Gastroesophageal sphincter (tissue), 4 donors: ENCODE measurements at regions not wholly inside any gene's neighbourhood (a gene's known extent, or its start where the extent isn't known, plus 50 kb on each side); places are given as distances from the start of the nearest gene placed in this dataset.
A peak's percentile ranks its signal among the peaks of the same experiment; 100 is the strongest.

Experiments used
- ATAC-seq: fragments of 150-250 bp; one replicate; pipeline ENCODE4 v1.9.1; 2016; ENCODE audit warnings: mild to moderate bottlenecking, moderate library complexity
- H3K27ac ChIP-seq, 4 donors: fragments of 200-600 bp; sonication (generic) in 3 of 4; 1 replicate in 3 of 4; 2 replicates in 1 of 4; pipeline ENCODE4 v1.5.1; 2016 to 2019
- H3K27me3 ChIP-seq: fragments of 200-600 bp; sonication (generic); one replicate; pipeline ENCODE4 v1.5.1; 2019
- H3K36me3 ChIP-seq, 2 donors: fragments of 200-600 bp; sonication (generic); one replicate each; pipeline ENCODE4 v1.5.1; 2019; ENCODE audit warnings: control low read depth in 1 of 2
- H3K4me1 ChIP-seq, 3 donors: fragments of 200-600 bp; sonication (generic); 1 replicate in 2 of 3; 2 replicates in 1 of 3; pipeline ENCODE4 v1.5.1; 2016 to 2019; ENCODE audit warnings: control low read depth in 2 of 3
- H3K4me3 ChIP-seq, 2 donors: fragments of 200-600 bp; sonication (generic); one replicate each; pipeline ENCODE4 v1.5.1; 2019; ENCODE audit warnings: mild to moderate bottlenecking in 1 of 2, moderate library complexity in 1 of 2
- H3K9me3 ChIP-seq, 3 donors: fragments of 200-600 bp; sonication (generic); one replicate each; pipeline ENCODE4 v1.5.1; 2017 to 2019; ENCODE audit warnings: control low read depth in 2 of 3
- EP300 ChIP-seq: sonication (generic); formaldehyde crosslinking; IDR thresholded peaks from one replicate; pipeline ENCODE4 v1.6.1; 2017; ENCODE audit warnings: antibody characterized with exemption, mild to moderate bottlenecking
- POLR2A ChIP-seq, 2 donors: fragments of 450-650 bp; IDR thresholded peaks; one replicate each; pipeline ENCODE4 v1.6.1; 2017; ENCODE audit warnings: antibody characterized with exemption in 2 of 2, mild to moderate bottlenecking in 2 of 2, moderate library complexity in 1 of 2
- POLR2AphosphoS5 ChIP-seq: sonication (generic); formaldehyde crosslinking; IDR thresholded peaks from one replicate; pipeline ENCODE4 v1.6.1; 2017; ENCODE audit warnings: antibody characterized with exemption
- WGBS, 2 donors: methylation state at CpG; one replicate each; pipeline ENCODE4 v1.1.5; 2018; ENCODE audit warnings: low coverage in 1 of 2; 5-methylcytosine and 5-hydroxymethylcytosine counted together
- TF ChIP-seq, protein P1 (sequence below), 4 experiments: fragments of 200-600 bp in 2 of 4; fragments of 450-650 bp in 2 of 4; sonication (generic) in 1 of 4; IDR thresholded peaks; one replicate each; pipeline ENCODE4 v1.5.1; 2017 to 2019; ENCODE audit warnings: antibody characterized with exemption in 4 of 4, mild to moderate bottlenecking in 2 of 4, moderate library complexity in 2 of 4

DNA sequence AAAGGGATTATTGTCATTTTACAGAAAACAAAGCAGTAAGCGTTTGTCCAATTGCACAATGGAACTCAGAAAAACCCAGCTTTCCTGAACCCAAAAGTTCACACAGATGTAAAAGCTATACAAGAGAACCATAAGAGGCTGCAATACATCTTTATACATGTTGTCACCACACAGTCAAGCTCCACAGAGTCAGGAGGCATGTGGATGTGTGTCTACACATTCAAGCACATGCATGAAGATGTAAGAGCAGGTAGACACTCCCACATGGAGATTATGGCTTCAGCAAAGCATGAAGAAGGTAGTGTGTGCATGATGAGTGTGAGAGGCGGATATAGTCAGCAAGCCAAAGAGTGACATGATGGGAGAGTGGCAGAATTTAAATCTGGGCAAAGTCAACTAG, 124.7 kb upstream of the THBS1 start:
- TF ChIP-seq POLR2AphosphoS5 (no peak), EP300 (no peak), POLR2A (IDR thresholded peaks at IDR 0.05) (no peak)
- TF ChIP-seq, protein P1, sequence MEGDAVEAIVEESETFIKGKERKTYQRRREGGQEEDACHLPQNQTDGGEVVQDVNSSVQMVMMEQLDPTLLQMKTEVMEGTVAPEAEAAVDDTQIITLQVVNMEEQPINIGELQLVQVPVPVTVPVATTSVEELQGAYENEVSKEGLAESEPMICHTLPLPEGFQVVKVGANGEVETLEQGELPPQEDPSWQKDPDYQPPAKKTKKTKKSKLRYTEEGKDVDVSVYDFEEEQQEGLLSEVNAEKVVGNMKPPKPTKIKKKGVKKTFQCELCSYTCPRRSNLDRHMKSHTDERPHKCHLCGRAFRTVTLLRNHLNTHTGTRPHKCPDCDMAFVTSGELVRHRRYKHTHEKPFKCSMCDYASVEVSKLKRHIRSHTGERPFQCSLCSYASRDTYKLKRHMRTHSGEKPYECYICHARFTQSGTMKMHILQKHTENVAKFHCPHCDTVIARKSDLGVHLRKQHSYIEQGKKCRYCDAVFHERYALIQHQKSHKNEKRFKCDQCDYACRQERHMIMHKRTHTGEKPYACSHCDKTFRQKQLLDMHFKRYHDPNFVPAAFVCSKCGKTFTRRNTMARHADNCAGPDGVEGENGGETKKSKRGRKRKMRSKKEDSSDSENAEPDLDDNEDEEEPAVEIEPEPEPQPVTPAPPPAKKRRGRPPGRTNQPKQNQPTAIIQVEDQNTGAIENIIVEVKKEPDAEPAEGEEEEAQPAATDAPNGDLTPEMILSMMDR (IDR thresholded peaks at IDR 0.05) = no peak
- Histone ChIP-seq H3K27ac (no peak overlapping the region), H3K27me3 (no peaks in the 10 kb centered on the region), H3K36me3 (no peaks in the 10 kb centered on the region), H3K4me1 (peaks cover 0 to 23% (median 3%) of the 10 kb centered on the region in 3 donors), H3K4me3 (no peak overlapping the region), H3K9me3 (no peaks in the 10 kb centered on the region)
- 94 to 95% methylated on average over 2 of the region's 2 CpGs for WGBS, 2 donors
- no peak for ATAC-seq

DNA sequence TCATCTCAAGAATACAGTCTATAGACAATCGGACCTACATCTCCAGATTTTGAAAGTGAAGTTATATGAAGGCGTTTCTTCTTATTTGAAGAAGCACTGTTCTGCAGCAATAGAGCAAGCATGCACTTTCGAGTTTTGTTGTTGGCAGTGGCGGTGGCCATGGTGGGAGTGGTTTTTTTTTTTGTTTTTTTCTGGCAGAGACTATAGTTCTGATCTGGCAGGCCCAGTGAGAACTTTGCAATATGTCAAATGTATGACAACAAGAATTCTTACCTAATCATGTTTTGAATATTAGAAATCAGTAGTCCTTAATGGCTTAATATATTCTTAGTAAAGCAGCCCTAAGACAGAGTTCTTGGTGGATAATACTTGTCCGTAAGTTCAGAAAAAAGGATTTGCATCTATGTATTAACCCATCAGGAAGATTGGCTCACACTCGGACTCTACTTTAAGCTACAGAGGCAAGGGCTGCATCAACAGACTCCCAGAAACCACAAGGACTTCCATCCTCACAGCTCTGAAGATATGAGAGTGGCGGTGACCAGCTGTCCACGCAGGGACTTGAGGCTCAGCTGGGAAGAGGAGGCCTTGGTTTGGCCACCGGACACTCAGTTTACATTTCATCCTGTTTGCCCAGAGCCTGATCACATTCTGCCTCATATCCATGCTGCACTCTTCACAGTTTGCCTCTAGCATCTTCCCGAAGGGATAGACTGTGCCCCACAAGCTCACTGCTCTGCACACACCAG, 124.1 kb upstream of the THBS1 start:
- WGBS, 2 donors = 87 to 90% methylated on average over 7 to 9 of the region's 10 CpGs
- Histone ChIP-seq H3K27ac (no peak overlapping the region), H3K4me1 (peaks cover 0 to 23% (median under 1%) of the 10 kb centered on the region in 3 donors), H3K27me3 (no peaks in the 10 kb centered on the region), H3K9me3 (no peaks in the 10 kb centered on the region), H3K4me3 (no peak overlapping the region), H3K36me3 (no peaks in the 10 kb centered on the region)
- TF ChIP-seq POLR2AphosphoS5 (no peak), POLR2A (IDR thresholded peaks at IDR 0.05) (no peak), EP300 (no peak)
- TF ChIP-seq, protein P1 (IDR thresholded peaks at IDR 0.05) = no peak
- no peak for ATAC-seq

DNA sequence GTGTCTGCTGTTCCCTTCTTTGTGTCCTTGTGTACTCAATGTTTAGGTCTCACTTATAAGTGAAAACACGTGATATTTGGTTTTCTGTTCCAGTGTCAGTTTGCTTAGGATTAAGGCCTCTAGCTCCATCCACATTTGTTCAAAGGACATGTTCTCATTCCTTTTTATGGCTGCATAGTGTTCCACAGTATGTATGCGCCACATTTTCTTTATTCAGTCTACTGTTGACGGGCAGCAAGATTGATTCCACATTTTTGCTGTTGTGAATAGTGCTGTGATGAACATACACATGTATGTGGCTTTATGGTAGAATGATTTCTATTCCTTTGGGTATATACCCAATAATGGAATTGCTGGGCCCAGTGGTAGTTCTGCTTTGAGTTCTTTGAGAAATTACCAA, 122.7 kb upstream of the THBS1 start:
- no peaks in the 10 kb centered on the region for H3K36me3 ChIP-seq
- no peak for ATAC-seq
- H3K27ac ChIP-seq = no peak overlapping the region
- H3K4me1 ChIP-seq = peaks cover 0 to 32% (median 6%) of the 10 kb centered on the region in 3 donors
- H3K9me3 ChIP-seq = no peaks in the 10 kb centered on the region
- H3K27me3 ChIP-seq = no peaks in the 10 kb centered on the region
- H3K4me3 ChIP-seq = no peak overlapping the region
- TF ChIP-seq POLR2AphosphoS5 (no peak), EP300 (no peak), POLR2A (IDR thresholded peaks at IDR 0.05) (no peak)
- TF ChIP-seq, protein P1 (IDR thresholded peaks at IDR 0.05) = no peak
- WGBS, 2 donors = 100% methylated on average over 3 of the region's 3 CpGs

DNA sequence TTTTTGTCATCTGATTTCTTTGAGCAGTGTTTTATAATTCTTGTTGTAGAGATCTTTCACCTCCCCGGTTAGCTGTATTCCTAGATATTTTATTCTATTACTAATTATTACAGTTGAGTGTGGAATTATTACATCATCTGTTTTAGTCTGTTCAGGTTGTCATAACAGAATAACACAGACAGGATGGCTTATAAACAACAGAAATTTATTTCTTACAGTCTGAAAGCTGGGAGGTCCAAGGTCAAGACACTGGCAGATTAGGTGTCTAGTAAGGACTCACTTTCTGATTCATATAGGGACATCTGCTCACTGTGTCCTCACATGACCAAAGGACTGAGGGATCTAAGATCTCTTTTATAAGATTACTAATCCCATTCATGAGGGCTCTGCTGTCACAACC, 121.3 kb upstream of the THBS1 start:
- 31 to 50% methylated on average over 1 of the region's 1 CpG for WGBS, 2 donors
- H3K4me3 ChIP-seq = no peak overlapping the region
- H3K27ac ChIP-seq = no peak overlapping the region
- TF ChIP-seq, protein P1 (IDR thresholded peaks at IDR 0.05) = no peak
- TF ChIP-seq POLR2A (IDR thresholded peaks at IDR 0.05) (no peak), EP300 (no peak), POLR2AphosphoS5 (no peak)
- no peaks in the 10 kb centered on the region for H3K9me3 ChIP-seq
- ATAC-seq = no peak
- no peaks in the 10 kb centered on the region for H3K36me3 ChIP-seq
- H3K4me1 ChIP-seq = peaks cover 0 to 27% (median 6%) of the 10 kb centered on the region in 3 donors
- H3K27me3 ChIP-seq = no peaks in the 10 kb centered on the region

DNA sequence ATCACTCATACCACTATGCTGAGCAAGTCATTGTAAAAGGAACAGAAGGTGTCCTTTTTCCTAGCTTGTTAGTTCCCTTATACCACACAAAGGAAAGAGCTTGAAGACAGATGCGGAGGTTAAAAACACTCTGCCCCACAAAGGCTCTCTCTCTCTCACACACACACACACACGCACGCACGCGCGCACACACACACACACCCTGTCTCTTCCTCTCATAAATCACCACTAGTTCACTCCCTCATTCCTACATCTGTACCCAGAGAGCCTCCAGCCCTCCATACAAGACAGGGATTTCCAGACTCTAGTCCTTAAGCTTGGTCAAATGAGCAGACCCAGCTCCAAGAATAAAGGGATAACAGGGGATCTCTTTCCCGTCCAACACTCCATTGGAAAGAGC, 120.1 kb upstream of the THBS1 start:
- Histone ChIP-seq H3K36me3 (no peaks in the 10 kb centered on the region), H3K4me3 (no peak overlapping the region), H3K27ac (peak overlapping the region in 1 of 4 donors; percentile 34), H3K9me3 (no peaks in the 10 kb centered on the region), H3K27me3 (no peaks in the 10 kb centered on the region), H3K4me1 (peaks cover 1 to 36% (median 6%) of the 10 kb centered on the region in 3 donors)
- no peak for ATAC-seq
- TF ChIP-seq POLR2A (IDR thresholded peaks at IDR 0.05) = no peak
- TF ChIP-seq POLR2AphosphoS5 = no peak
- no peak for TF ChIP-seq EP300
- TF ChIP-seq, protein P1 (IDR thresholded peaks at IDR 0.05) = no peak
- 76 to 100% methylated on average over 6 to 7 of the region's 7 CpGs for WGBS, 2 donors
